ENCODE measurements at regions not wholly inside any gene's neighbourhood (a gene's known extent, or its start where the extent isn't known, plus 50 kb on each side); places are given as distances from the start of the nearest gene placed in this dataset.
"Not testable (repeated sequence)": the region's sequence is repeated elsewhere in the genome, so short reads cannot be mapped to it uniquely, and the experiment has no call there.

DNA sequence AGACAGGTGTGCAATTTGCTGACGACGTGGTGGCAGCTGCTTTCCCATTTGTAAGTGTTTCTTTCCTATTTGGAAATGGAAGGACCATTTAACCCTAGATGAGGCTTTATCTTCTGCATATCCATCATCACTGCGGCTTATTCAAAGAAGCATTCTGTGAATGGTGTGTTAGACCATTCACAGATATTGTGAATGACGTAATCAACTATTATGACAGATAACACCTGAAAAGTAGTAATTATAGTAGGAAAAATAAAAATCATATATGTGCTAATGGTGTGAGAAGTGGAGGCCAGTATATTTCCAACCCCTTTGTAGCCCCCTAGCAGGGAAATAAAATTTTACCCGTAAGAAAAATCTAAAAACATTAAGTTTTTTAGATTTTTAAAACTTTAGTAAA is 424.5 kb upstream of the CRIM1 start:
- DNase-seq, result no peak

DNA sequence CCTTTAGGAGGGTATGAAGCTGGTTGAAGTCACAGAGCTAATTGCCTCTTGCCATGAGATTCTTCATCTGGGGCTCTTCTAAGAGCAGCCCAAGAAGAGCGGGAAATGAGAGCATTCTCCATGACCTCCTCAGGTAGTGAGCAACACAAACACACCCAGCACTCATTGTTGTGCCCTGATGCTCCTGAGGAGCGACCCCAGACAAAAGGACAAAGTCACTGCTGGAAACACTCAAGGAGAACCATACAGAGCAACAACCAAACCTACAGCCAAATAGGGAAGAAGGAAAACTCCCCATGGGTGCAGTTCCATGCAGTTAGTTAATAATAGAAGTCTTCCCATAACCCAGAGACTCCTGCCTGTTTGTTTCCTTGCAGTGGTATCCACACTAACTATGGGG is 426.0 kb upstream of the CRIM1 start:
- DNase-seq, result no peak

DNA sequence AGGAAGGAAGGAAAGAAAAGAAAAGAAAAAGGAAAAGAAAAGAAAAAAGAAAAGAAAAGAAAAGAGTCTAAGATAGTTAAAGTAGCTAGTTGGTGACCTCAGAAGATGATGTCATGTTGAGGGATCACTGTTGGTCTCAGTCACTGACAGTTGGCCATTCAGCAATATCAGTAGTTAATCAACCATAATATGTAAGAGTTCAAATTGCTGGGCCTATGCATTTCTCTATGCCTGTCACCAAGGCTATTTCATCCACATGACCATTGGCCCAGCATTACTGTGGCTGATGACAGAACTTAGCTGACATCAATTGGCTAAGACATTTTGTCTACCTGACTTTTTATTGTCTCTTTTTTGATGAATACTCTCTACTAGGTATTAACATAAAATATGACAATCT is 435.5 kb upstream of the CRIM1 start:
- no peak for DNase-seq

DNA sequence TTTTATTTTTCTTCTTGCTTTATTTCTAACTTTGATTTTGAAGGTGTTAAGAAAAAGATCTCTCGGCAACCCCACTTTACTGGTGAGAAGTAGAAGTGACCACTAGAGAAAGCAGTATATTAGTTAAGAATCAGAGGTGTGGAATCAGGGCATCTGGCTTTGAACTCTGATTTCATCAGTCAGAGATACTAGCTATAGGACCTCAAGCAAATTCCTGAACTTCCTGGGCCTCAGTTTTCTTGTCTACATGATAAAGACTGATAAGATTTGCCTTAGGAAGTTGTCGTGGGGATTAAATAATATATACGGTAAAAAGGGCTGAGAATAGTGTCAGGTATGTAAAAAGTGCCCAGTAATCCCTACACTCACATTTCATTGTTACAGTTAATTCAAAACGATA is 440.3 kb upstream of the CRIM1 start:
- DNase-seq, result no peak

DNA sequence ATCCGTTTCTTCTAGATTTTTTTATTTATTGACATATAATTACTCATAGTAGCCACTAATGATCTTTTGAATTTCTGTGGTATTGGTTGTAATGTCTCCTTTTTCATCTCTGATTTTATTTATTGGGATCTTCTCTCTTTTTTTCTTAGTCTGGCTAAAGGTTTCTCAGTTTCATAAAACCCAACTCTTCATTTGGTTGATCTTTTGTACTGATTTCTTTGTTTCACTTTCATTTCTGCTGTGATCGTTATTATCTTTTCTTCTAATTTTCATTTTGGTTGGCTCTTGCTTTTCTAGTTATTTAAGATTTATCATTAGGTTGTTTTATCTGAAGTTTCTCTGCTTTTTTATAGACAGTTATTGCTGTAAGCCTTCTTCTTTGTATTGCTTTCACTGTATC is 463.6 kb upstream of the CRIM1 start:
- no peak for DNase-seq

DNA sequence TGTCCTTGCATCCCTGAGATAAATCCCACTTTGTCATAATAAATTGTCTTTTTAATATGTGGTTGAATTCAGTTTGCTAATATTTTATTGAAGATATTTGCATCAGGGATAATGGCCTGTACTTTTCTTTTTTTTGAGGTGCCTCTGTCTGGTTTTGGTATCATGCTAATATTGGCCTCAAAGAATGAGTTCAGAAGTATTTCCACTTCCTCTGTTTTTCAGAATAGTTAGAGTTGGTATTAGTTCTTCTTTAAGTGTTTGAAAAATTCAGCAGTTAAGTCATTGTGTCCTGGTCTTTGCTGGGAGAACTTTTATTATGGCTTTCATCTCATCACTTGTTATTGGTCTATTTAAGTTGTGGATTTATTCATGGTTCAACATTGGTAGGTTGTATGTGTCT is 464.1 kb upstream of the CRIM1 start:
- DNase-seq, result no peak

DNA sequence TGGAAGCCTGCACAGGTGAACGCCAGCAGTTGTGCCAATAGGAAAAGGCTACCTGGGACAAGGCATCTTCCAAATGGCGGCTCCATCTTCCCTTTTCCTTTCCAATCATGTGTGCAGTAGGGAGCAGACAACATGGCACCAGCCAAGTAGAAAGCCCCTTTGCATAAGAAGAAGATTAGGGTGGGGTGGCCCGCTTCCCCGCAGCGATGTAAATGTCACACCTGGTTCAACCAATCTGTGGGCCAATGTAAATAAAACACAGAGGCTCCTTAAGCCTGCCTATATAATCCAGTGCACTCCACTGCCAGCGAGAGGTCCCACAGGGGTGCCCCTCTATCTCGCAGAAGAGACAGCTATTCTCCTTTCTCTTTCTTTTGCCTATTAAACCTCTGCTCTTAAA is 468.4 kb upstream of the CRIM1 start:
- no peak for DNase-seq

DNA sequence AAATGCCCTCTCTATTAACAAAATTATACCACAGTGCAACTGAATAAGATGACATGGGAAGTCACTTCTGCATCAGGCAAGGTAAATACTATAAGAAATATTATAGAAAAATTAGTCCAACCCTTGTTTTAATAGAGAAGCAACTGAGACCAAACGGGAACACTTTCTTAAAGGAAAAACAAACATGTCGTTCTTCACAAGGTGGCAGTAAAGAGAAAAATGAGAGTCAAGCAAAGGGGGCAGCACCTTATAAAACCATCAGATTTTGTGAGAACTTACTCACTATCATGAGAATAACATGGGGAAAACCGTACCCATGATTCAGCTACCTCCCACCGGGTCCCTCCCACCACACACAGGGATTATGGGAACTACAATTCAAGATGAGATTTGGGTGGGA is 481.7 kb upstream of the CRIM1 start:
- DNase-seq, result no peak

DNA sequence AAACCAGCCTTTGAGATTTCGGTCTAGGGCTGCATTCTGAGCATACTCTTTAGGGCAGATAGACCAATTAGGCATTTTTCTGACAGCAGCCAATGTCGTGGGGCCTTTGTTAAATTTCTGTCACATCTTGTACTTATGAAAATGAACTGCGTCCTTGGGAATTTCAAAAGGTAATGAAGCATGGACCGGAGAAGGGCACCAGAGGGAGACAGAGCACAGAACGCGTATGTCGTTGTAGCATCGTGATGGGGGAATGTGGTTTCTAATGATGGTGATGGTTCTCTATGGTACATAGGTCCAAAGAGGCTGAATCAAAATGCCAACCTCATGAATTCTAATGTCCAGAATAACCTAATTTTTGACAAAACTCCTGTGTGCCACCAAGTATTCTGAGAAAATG is 483.9 kb upstream of the CRIM1 start:
- no peak for DNase-seq

DNA sequence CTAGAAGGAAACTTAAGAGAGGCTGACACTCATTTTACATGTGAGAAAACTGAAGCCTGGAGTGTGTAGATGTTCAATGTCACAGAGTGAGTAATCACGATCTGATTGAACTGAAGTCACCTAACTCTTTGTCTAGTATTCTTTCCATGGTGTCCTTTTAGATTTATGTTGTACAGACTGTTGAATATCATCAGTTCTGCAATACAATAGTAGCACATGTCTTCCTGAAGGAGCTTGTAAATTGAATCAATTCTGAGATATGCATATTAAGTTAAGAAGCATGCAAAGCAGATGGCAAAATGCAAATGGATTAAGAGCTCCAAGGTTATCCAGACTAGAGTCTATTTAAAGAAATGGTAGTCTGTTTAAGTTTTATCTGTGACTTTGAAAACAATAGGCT is 484.9 kb upstream of the CRIM1 start:
- DNase-seq, result no peak

DNA sequence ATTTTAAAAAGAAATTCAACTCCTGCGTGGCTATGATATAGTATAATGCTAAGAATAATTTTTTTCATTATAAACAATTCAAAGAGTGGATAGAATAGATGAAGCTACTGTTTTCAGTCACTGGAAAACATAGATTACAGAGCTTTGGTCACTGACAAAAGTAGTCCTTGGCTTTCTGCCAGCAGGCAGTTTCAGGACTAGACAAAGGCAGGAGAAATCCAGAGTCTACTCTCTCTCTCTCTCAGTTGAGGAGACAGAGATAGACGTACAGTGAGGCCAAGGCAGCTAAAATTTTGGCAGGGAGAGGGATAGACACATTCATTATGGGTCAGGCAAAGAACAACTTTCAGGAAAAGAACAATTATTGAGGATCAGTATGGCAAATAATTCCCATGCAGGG is 491.4 kb upstream of the CRIM1 start:
- DNase-seq, result no peak

DNA sequence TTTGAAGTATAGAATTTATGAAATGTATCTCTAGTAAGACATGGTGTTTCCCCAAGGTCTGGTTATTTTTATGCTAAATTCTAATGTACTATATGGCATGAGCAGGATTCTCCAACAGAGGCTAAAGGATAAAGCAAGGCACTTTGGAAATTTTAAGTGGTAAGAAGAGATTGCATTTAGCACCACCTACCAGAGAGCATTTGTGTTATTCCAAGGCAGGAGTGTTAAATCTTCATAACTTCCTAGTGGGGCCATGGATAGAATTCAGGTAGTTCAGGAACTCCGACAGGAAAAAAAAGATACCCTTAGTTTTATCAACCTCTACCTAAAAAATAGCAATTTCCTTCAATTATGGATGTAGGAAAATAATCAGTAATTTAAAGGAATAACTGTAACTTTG is 497.4 kb upstream of the CRIM1 start:
- DNase-seq, result no peak

DNA sequence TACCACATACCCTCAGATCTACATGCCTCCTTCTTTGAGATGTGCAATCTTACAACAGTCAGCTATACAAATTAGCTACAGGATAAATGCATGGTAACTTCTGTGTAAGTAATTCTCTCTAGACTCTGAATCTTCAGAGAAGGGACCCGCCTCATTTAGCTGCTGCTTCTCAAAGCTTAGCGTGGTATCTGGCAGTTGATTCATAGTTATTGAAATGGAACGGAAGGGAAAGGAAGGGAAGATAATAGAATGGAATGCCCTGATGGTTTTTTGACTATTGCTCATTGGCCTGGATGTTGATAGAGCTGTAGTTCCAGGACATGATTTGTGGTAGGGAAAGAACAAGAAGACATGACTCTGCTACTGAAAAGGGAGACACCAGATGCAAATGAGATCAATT is 498.1 kb upstream of the CRIM1 start:
- DNase-seq, result no peak

DNA sequence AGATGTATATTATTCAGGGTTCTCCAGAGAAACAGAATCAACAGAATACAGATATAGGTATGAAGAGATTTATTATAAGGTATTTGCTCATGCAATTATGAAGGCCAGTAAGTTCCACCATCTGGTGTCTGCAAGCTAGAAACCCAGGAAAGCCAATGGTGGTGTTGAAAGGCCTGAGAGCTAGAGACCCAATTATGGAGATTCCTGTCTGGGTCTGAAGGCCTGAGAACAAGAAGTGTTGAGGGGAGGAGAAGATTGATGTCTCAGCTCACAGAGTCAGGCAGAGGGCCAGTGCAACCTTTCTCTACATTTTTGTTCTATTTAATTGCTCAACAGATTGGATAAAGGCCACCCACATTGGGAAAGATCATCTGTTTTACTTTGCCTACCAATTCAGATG is 524.2 kb upstream of the CRIM1 start:
- no peak for DNase-seq

DNA sequence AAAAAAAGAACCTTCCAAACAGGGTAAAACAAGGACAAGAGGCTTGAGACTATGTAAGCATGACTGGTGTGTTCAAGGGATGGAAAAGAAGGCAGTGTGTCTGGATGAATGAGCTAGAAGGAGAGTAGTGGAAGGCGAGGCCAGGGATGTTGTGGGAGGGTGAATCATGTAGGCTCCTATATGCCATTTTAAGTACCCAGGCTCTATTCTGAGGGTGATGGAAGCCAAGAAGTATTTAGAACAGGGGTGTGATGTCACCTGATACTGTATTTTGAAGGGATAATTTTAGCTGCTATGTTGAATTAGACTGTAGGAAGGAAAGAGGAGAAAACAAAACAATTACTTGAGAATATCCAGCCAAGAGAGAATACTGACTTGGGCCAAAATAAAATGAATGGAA is 524.7 kb upstream of the CRIM1 start:
- no peak for DNase-seq

DNA sequence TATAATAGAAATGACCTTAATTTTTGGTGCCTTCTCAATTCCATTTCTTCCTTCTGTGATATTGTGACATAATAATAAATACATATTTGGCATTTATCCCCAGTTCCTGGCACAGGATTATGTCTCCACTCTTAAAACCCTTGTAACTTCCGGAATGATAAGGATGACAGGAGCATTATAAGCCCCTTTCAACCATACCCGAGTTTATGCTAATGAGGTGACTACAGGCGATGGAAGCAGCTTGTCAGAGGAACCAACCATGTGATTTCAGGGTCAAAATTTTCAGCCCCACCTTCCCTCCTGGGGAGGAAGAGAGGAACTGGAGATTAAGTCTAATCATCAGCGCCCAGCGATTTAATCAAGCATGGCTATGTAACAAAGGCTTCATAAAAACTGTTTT is 528.5 kb upstream of the CRIM1 start:
- no peak for DNase-seq

DNA sequence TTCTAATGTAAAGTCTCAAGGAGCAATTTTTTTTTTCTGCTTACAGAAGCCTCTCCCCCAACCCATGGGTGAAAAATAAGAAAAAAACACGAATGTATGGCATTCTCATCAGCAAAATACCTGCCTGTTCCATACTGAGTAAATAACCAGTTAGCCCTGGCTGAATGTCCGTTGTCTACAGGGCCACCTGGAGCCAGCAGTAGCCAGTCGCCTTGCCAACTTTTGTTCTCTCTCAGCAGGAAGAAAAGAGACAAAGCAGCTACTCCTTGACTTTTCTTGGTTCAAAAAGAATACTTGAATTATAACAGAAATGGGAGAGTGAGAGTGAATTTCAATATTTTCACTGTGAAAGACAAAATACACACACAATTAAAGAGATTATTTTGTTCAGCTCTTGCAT is 532.9 kb upstream of the CRIM1 start:
- DNase-seq, result no peak

DNA sequence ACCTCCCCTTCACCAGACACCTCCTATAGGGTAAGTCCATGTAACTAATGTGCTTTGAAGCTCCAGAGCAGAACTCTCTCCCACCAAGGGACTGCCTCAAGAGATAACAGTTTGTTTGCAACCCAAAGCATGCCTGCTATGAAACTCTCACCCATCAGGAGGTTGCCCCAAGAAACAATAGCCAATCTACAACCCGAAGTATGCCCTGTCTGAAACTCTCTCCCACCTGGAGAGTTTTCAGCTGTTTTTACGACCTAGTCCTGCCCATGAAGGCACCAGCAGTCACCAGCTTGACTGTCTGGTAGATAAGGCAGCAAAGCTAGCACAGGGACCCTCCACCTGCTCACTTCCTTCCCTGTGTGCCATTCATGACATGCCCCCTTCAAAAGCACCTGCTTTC is 533.9 kb upstream of the CRIM1 start:
- no peak for DNase-seq

DNA sequence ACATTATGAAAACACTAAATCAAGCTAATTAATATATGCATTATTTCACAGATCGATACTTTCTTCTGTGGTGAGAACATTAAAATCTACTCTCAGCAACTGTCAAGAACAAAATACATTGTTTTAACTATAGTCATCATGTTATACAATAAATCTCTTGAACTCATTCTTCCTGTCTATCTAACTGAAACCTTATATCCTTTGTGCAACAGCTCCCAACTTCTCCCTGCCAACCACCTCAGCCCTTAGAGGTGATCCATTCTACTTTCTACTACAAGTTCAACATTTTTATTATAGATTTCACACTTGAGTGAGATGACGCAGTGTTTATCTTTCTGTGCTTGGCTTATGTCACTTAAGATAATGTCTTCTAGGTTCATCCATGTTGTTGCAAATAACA is 535.2 kb upstream of the CRIM1 start:
- DNase-seq, result no peak

DNA sequence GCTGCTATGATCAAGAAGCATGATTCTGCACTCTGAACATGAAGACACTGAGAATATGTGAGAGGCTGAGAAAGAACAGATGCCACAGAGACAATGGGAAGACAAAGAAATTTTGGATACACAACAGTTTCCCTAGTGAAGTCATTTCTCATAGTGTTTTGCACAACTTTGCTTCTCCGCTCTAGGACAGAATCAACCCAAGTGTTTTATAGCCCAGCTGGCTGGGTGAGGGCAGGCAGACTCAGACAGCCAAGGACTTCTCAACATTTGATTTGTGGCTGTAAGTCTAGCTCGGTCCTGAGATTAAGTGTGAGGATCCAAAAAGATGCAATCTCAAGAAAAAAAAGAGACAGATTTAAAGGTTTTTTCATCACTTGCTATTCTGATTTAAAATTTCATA is 536.5 kb upstream of the CRIM1 start:
- no peak for DNase-seq

DNA sequence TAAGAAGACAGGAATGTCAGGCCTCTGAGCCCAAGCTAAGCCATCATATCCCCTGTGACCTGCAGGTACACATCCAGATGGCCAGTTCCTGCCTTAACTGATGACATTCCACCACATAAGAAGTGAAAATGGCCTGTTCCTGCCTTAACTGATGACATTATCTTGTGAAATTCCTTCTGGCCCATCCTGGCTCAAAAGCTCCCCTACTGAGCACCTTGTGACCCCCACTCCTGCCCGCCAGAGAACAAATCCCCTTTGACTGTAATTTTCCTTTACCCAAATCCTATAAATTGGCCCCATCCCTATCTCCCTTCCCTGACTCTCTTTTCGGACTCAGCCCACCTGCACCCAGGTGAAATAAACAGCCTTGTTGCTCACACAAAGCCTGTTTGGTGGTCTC is 537.2 kb upstream of the CRIM1 start:
- not testable (repeated sequence) for DNase-seq

DNA sequence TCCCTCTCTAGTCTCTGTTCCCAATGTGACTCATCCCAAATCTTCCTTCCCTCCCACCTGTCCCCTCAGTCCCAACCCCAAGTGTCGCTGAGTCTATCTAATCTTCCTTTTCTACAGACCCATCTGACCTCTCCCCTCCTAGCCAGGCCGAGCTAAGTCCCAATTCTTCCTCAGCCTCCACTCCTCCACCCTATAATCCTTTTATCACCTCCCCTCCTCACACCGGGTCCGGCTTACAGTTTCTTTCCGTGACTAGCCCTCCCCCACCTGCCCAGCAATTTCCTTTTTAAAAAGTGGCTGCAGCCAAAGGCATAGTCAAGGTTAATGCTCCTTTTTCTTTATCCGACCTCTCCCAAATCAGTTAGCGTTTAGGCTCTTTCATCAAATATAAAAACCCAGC is 541.0 kb upstream of the CRIM1 start:
- not testable (repeated sequence) for DNase-seq

DNA sequence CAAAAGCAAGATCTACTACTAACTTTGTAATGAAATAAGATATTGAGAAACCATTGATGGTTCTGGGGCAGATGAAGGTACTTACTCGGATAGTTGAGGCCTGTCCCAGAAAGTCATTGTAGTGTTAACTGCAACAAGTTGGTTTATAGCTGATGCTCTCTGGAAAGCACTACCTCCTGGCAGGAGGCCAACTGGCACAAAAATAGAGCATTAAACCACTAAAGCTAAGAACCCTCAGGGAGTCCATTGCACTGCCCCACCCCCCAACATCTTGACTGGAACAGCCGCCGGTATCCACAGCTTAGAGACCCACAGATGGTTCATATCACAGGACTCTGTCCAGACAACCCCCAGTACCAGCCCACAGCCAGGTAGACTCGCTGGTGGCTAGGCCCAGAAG is 552.5 kb upstream of the CRIM1 start:
- no peak for DNase-seq

DNA sequence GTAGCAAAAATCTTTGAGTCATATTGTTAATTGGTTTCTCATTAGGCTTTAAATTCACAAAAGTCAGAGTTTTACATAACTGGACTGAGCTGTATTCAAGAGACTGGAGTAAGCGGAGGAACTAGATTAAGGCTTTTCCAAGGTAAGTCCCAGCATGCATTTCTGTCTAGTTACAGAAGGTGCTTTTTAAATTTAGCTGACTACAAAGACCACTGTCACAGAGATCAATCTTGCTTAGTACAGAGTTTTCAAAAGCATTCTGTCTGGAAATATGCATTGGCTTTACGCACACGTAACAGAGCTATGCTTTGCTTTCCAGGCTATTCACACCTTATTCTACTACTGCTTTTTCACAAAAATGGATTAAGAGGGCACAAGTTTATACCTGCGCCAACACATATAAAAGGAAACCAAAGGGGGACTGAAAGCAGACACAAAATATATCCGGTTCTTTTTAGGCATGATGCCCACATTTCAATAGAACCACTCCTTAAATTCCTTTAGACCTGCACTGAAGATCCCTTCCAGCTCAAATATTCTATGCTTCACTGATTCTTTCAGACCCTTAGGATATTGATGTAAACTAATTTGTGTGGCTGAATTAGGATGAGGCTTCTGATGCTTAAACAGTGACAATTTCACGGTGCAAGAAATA is 560.7 kb upstream of the CRIM1 start:
- no peak for DNase-seq

DNA sequence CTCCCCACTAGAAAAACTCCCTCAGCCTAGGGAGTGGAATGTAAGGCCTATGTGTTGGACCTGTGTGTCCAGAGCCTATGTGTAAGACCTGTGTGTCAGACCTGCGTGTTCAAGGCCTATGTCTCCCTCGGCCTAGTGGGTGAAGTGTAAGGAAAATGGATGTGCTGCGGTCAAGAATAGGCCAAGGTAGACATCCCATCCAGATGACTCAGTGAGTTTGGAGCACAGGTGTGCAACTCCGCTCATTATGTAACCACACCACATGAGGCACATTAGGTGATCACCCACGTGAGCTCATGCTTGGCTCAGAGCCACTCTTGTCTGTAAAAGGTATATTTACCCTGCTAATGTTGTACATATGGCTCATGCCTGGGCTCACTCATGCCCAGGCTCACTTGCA is 565.3 kb upstream of the CRIM1 start:
- no peak for DNase-seq

DNA sequence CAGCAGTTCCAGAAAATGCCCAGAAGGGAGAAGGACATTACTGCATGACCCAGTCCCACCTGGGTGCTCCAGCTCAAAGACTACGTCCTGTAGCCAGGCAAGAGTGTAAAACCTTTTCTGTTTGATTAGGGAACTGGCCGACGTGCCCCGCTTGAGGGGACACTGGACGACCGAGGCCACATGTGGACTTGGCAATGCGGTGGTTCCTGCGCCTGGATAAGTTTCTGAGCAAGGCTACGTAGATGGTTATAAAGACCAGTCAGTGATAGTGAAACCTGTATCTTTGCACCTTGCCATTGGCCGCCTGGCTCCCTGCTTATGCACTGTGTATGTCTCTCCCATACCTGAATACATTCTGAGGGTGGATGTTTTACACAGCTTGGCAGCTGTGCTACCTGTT is 567.0 kb upstream of the CRIM1 start:
- DNase-seq, result no peak
